ENCODE measurements at regions not wholly inside any gene's neighbourhood (a gene's known extent, or its start where the extent isn't known, plus 50 kb on each side); places are given as distances from the start of the nearest gene placed in this dataset.

- TF ChIP-seq CTCF (IDR thresholded peaks at IDR 0.05; ENCODE audit: low read depth, low read length), result no peak
- no peak overlapping the region for H3K27ac ChIP-seq
- H3K27me3 ChIP-seq (ENCODE audit: insufficient read depth, low read depth, severe bottlenecking), result no peaks in the 10 kb centered on the region
- H3K4me3 ChIP-seq (ENCODE audit: low read depth, low read length), result no peak overlapping the region
- H3K36me3 ChIP-seq, result no peaks in the 10 kb centered on the region
- DNase-seq, result no peak
- H3K9me3 ChIP-seq (ENCODE audit: severe bottlenecking), result no peaks in the 10 kb centered on the region
Observed at GRCh38 chr13:106061781-106062180, 473.7 kb downstream of the EFNB2 start.

GRCh38 chr13:106056851-106057250 lies 478.6 kb downstream of the EFNB2 start:
- Histone ChIP-seq H3K36me3 (no peaks in the 10 kb centered on the region), H3K27ac (no peak overlapping the region), H3K4me3 (ENCODE audit: low read depth, low read length) (no peak overlapping the region), H3K27me3 (ENCODE audit: insufficient read depth, low read depth, severe bottlenecking) (no peaks in the 10 kb centered on the region), H3K9me3 (ENCODE audit: severe bottlenecking) (no peaks in the 10 kb centered on the region)
- DNase-seq, result no peak
- TF ChIP-seq CTCF (IDR thresholded peaks at IDR 0.05; ENCODE audit: low read depth, low read length), result no peak

GRCh38 chr13:106052200-106052767 lies 483.2 kb downstream of the EFNB2 start:
- no peak overlapping the region for H3K4me3 ChIP-seq (ENCODE audit: low read depth, low read length)
- H3K9me3 ChIP-seq (ENCODE audit: severe bottlenecking), result no peaks in the 10 kb centered on the region
- TF ChIP-seq CTCF (IDR thresholded peaks at IDR 0.05; ENCODE audit: low read depth, low read length), result no peak
- no peak for DNase-seq
- H3K27ac ChIP-seq, result no peak overlapping the region
- no peaks in the 10 kb centered on the region for H3K27me3 ChIP-seq (ENCODE audit: insufficient read depth, low read depth, severe bottlenecking)
- no peaks in the 10 kb centered on the region for H3K36me3 ChIP-seq

GRCh38 chr13:106049171-106049570 lies 486.3 kb downstream of the EFNB2 start:
- Histone ChIP-seq H3K36me3 (no peaks in the 10 kb centered on the region), H3K27ac (no peak overlapping the region), H3K27me3 (ENCODE audit: insufficient read depth, low read depth, severe bottlenecking) (no peaks in the 10 kb centered on the region), H3K4me3 (ENCODE audit: low read depth, low read length) (no peak overlapping the region), H3K9me3 (ENCODE audit: severe bottlenecking) (no peaks in the 10 kb centered on the region)
- DNase-seq, result no peak
- no peak for TF ChIP-seq CTCF (IDR thresholded peaks at IDR 0.05; ENCODE audit: low read depth, low read length)

GRCh38 chr13:106048386-106048785 lies 487.1 kb downstream of the EFNB2 start:
- no peak overlapping the region for H3K4me3 ChIP-seq (ENCODE audit: low read depth, low read length)
- TF ChIP-seq CTCF (IDR thresholded peaks at IDR 0.05; ENCODE audit: low read depth, low read length), result no peak
- H3K36me3 ChIP-seq, result no peaks in the 10 kb centered on the region
- H3K27me3 ChIP-seq (ENCODE audit: insufficient read depth, low read depth, severe bottlenecking), result no peaks in the 10 kb centered on the region
- no peaks in the 10 kb centered on the region for H3K9me3 ChIP-seq (ENCODE audit: severe bottlenecking)
- no peak overlapping the region for H3K27ac ChIP-seq
- no peak for DNase-seq

GRCh38 chr13:106047859-106048258 lies 487.6 kb downstream of the EFNB2 start:
- Histone ChIP-seq H3K27me3 (ENCODE audit: insufficient read depth, low read depth, severe bottlenecking) (no peaks in the 10 kb centered on the region), H3K27ac (no peak overlapping the region), H3K4me3 (ENCODE audit: low read depth, low read length) (no peak overlapping the region), H3K9me3 (ENCODE audit: severe bottlenecking) (no peaks in the 10 kb centered on the region), H3K36me3 (no peaks in the 10 kb centered on the region)
- TF ChIP-seq CTCF (IDR thresholded peaks at IDR 0.05; ENCODE audit: low read depth, low read length), result no peak
- DNase-seq, result no peak
